Ascending aorta (tissue), 2 donors: ENCODE measurements at regions not wholly inside any gene's neighbourhood (a gene's known extent, or its start where the extent isn't known, plus 50 kb on each side); places are given as distances from the start of the nearest gene placed in this dataset.
"Not testable (repeated sequence)": the region's sequence is repeated elsewhere in the genome, so short reads cannot be mapped to it uniquely, and the experiment has no call there.

Experiments
- DNase-seq, 2 donors: peaks; one replicate each; pipeline ENCODE4 v3.0.0-alpha.2; 2019; ENCODE audit warnings: low spot score in 2 of 2
- H3K27ac ChIP-seq, 2 donors: fragments of 200-600 bp; sonication (generic); one replicate each; pipeline ENCODE4 v1.5.1; 2016 to 2017; ENCODE audit warnings: mild to moderate bottlenecking in 1 of 2
- H3K27me3 ChIP-seq: fragments of 200-600 bp; sonication (generic); one replicate; pipeline ENCODE4 v1.5.1; 2017
- H3K36me3 ChIP-seq, 2 donors: fragments of 200-600 bp; sonication (generic); one replicate each; pipeline ENCODE4 v1.5.1; 2016
- H3K4me1 ChIP-seq, 2 donors: fragments of 200-600 bp; sonication (generic); one replicate each; pipeline ENCODE4 v1.5.1; 2016 to 2017; ENCODE audit warnings: mild to moderate bottlenecking in 1 of 2
- H3K4me3 ChIP-seq, 2 donors: fragments of 200-600 bp; sonication (generic); one replicate each; pipeline ENCODE4 v1.5.1; 2016 to 2017; ENCODE audit warnings: mild to moderate bottlenecking in 1 of 2
- H3K9me3 ChIP-seq, 2 donors: fragments of 200-600 bp; sonication (generic); one replicate each; pipeline ENCODE4 v1.5.1; 2016
- CTCF ChIP-seq, 3 experiments: fragments of 200-600 bp in 2 of 3; fragments of 450-650 bp in 1 of 3; sonication (generic) in 2 of 3; IDR thresholded peaks; one replicate each; pipeline ENCODE4 v1.5.1; 2016 to 2019; ENCODE audit warnings: antibody characterized with exemption in 3 of 3, mild to moderate bottlenecking in 1 of 3, moderate library complexity in 1 of 3
- intact Hi-C: fragments of 100-400 bp; cut with DNase I; formaldehyde crosslinking; loops from one replicate; pipeline ENCODE4 v1.15.1; 2023

- Histone ChIP-seq H3K27me3 (no peaks in the 10 kb centered on the region), H3K36me3 (no peaks in the 10 kb centered on the region), H3K9me3 (no peaks in the 10 kb centered on the region), H3K4me3 (no peak overlapping the region), H3K27ac (no peak overlapping the region), H3K4me1 (no peaks in the 10 kb centered on the region)
- DNase-seq = no peak
- no peak for TF ChIP-seq CTCF (IDR thresholded peaks at IDR 0.05)
- intact Hi-C loops = no loop called here
Observed at GRCh38 chr17:77631307-77631706, 327.2 kb upstream of the TNRC6C start.

- no peak overlapping the region for H3K27ac ChIP-seq
- H3K9me3 ChIP-seq = no peaks in the 10 kb centered on the region
- H3K36me3 ChIP-seq = no peaks in the 10 kb centered on the region
- no peak overlapping the region for H3K4me3 ChIP-seq
- no peaks in the 10 kb centered on the region for H3K27me3 ChIP-seq
- no peaks in the 10 kb centered on the region for H3K4me1 ChIP-seq
- intact Hi-C loops = no loop called here
- DNase-seq = no peak
- no peak for TF ChIP-seq CTCF (IDR thresholded peaks at IDR 0.05)
Observed at GRCh38 chr17:77632619-77633018, 325.9 kb upstream of the TNRC6C start.

- intact Hi-C loops = no loop called here
- H3K27ac ChIP-seq = no peak overlapping the region
- no peak for TF ChIP-seq CTCF (IDR thresholded peaks at IDR 0.05)
- no peaks in the 10 kb centered on the region for H3K9me3 ChIP-seq
- H3K4me3 ChIP-seq = no peak overlapping the region
- no peaks in the 10 kb centered on the region for H3K27me3 ChIP-seq
- H3K36me3 ChIP-seq = no peaks in the 10 kb centered on the region
- no peaks in the 10 kb centered on the region for H3K4me1 ChIP-seq
- no peak for DNase-seq
Observed at GRCh38 chr17:77634710-77635109, 323.8 kb upstream of the TNRC6C start.

- TF ChIP-seq CTCF (IDR thresholded peaks at IDR 0.05) = no peak
- DNase-seq = no peak
- intact Hi-C loops = no loop called here
Observed at GRCh38 chr17:77635176-77635575, 323.3 kb upstream of the TNRC6C start.

GRCh38 chr17:77635785-77636184 lies 322.7 kb upstream of the TNRC6C start:
- H3K4me1 ChIP-seq, H3K4me3 ChIP-seq, H3K9me3 ChIP-seq, H3K27me3 ChIP-seq, H3K36me3 ChIP-seq, intact Hi-C loops, H3K27ac ChIP-seq, DNase-seq: not testable (repeated sequence)

More at GRCh38 chr17:77635176-77635575, 323.3 kb upstream of the TNRC6C start:
- Histone ChIP-seq H3K36me3 (no peaks in the 10 kb centered on the region), H3K9me3 (no peaks in the 10 kb centered on the region), H3K4me1 (no peaks in the 10 kb centered on the region), H3K4me3 (no peak overlapping the region), H3K27ac (no peak overlapping the region), H3K27me3 (no peaks in the 10 kb centered on the region)

- intact Hi-C loops = no loop called here
- TF ChIP-seq CTCF (IDR thresholded peaks at IDR 0.05) = no peak
- Histone ChIP-seq H3K36me3 (no peaks in the 10 kb centered on the region), H3K27ac (no peak overlapping the region), H3K4me3 (no peak overlapping the region), H3K9me3 (no peaks in the 10 kb centered on the region), H3K27me3 (no peaks in the 10 kb centered on the region), H3K4me1 (no peaks in the 10 kb centered on the region)
- no peak for DNase-seq
Observed at GRCh38 chr17:77636835-77637817, 321.4 kb upstream of the TNRC6C start.
